ENCODE measurements at regions not wholly inside any gene's neighbourhood (a gene's known extent, or its start where the extent isn't known, plus 50 kb on each side); places are given as distances from the start of the nearest gene placed in this dataset.

GRCh38 chrX:40912166-40912565 is 173.1 kb upstream of the USP9X start:
- TF ChIP-seq CTCF (IDR thresholded peaks at IDR 0.05) (no peak), POLR2A (IDR thresholded peaks at IDR 0.05) (no peak), POLR2AphosphoS5 (IDR thresholded peaks at IDR 0.05; ENCODE audit: insufficient read depth in 1 of 2, low read depth in 1 of 2) (no peak)
